Adrenal gland (tissue), 9 donors: ENCODE measurements at regions not wholly inside any gene's neighbourhood (a gene's known extent, or its start where the extent isn't known, plus 50 kb on each side); places are given as distances from the start of the nearest gene placed in this dataset.

Experiments
- DNase-seq, 7 donors: peaks; one replicate each; pipeline ENCODE4 v3.0.0-alpha.2; 2019 to 2020
- H3K27ac ChIP-seq, 5 donors: fragments of 200-600 bp; sonication (generic) in 4 of 5; 1 replicate in 3 of 5; 2 replicates in 2 of 5; pipeline versions ENCODE4 v1.5.1 to v1.8.0; 2016 to 2020; ENCODE audit warnings: mild to moderate bottlenecking in 1 of 5
- H3K27me3 ChIP-seq: fragments of 200-600 bp; 2 replicates; pipeline ENCODE4 v1.8.0; 2021
- H3K36me3 ChIP-seq, 2 donors: fragments of 200-600 bp; replicated peaks in 1 of 2; 1 replicate in 1 of 2; 2 replicates in 1 of 2; pipeline versions ENCODE4 v1.5.1 to v1.8.0; 2018 to 2022
- H3K4me1 ChIP-seq, 2 donors: fragments of 200-600 bp; replicated peaks in 1 of 2; 1 replicate in 1 of 2; 2 replicates in 1 of 2; pipeline versions ENCODE4 v1.5.1 to v1.8.0; 2018 to 2021
- H3K4me3 ChIP-seq, 4 donors: fragments of 200-600 bp; sonication (generic) in 3 of 4; one replicate each; pipeline ENCODE4 v1.5.1; 2016 to 2018
- H3K9me3 ChIP-seq, 3 donors: fragments of 200-600 bp; sonication (generic) in 1 of 3; replicated peaks in 1 of 3; 1 replicate in 2 of 3; 2 replicates in 1 of 3; pipeline versions ENCODE4 v1.5.1 to v1.8.0; 2016 to 2021
- POLR2A ChIP-seq, 2 donors: fragments of 450-650 bp; IDR thresholded peaks; one replicate each; pipeline ENCODE4 v1.6.1; 2017; ENCODE audit warnings: antibody characterized with exemption in 2 of 2, mild to moderate bottlenecking in 2 of 2, moderate library complexity in 1 of 2
- WGBS, 4 donors: extraction: QIAGEN DNeasy Blood & Tissue Kit in 2 of 4; methylation state at CpG; one replicate each; pipeline versions ENCODE4 v1.1.5 to v1.1.7; 2013 to 2017; 5-methylcytosine and 5-hydroxymethylcytosine counted together
- intact Hi-C, 2 donors: fragments of 100-400 bp; cut with DNase I; formaldehyde crosslinking; loops; one replicate each; pipeline versions ENCODE4 v1.14.1 to v1.15.0; 2022 to 2023
- TF ChIP-seq, protein P1 (sequence below), 6 experiments: fragments of 450-650 bp in 4 of 6; fragments of 200-600 bp in 2 of 6; sonication (generic) in 1 of 6; IDR thresholded peaks; 1 replicate in 5 of 6; 2 replicates in 1 of 6; pipeline versions ENCODE4 v1.5.1 to v1.8.0; 2016 to 2021; ENCODE audit warnings: antibody characterized with exemption in 6 of 6, mild to moderate bottlenecking in 2 of 6, moderate library complexity in 1 of 6
- donor health status: healthy with polysubstance abuse.
- donor health status: Bipolar disorder and iron deficiency.
- donor health status: DM: yes; HTN: yes; CAD: no.
- donor health status: DM: no; HTN: no; CAD: no.
- donor health status: DM: no; HTN: no; CAD: no.

DNA sequence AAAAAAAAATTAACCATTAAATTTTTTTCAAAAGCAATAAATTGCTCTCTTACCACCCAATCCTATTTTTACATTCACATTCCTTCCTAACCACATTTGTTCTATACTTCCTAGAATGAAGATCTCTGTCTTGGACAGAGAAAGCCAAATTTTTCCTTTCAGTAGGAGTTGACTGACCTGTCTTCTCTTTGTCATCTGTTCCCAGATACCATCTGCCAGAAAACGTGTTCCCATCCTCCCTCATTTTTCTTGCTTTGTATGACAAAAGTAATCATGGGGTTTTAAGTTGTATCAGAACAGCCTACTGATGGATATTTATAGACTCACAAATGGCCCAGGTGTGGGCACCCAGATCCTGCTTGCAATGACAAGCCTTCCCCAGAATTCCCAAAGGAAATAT, 182.1 kb downstream of the CYP26B1 start:
- peaks cover 6% of the 10 kb centered on the region for H3K27me3 ChIP-seq
- H3K4me1 ChIP-seq = no peaks in the 10 kb centered on the region
- H3K36me3 ChIP-seq = no peaks in the 10 kb centered on the region
- TF ChIP-seq POLR2A (IDR thresholded peaks at IDR 0.05) = no peak
- TF ChIP-seq, protein P1, sequence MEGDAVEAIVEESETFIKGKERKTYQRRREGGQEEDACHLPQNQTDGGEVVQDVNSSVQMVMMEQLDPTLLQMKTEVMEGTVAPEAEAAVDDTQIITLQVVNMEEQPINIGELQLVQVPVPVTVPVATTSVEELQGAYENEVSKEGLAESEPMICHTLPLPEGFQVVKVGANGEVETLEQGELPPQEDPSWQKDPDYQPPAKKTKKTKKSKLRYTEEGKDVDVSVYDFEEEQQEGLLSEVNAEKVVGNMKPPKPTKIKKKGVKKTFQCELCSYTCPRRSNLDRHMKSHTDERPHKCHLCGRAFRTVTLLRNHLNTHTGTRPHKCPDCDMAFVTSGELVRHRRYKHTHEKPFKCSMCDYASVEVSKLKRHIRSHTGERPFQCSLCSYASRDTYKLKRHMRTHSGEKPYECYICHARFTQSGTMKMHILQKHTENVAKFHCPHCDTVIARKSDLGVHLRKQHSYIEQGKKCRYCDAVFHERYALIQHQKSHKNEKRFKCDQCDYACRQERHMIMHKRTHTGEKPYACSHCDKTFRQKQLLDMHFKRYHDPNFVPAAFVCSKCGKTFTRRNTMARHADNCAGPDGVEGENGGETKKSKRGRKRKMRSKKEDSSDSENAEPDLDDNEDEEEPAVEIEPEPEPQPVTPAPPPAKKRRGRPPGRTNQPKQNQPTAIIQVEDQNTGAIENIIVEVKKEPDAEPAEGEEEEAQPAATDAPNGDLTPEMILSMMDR (IDR thresholded peaks at IDR 0.05) = no peak
- WGBS, 4 donors = 27 to 55% (median 48%) methylated on average over 1 of the region's 1 CpG
- intact Hi-C loops = no loop called here
- H3K9me3 ChIP-seq = no peaks in the 10 kb centered on the region
- no peak for DNase-seq
- H3K4me3 ChIP-seq = no peak overlapping the region
- H3K27ac ChIP-seq = no peak overlapping the region

DNA sequence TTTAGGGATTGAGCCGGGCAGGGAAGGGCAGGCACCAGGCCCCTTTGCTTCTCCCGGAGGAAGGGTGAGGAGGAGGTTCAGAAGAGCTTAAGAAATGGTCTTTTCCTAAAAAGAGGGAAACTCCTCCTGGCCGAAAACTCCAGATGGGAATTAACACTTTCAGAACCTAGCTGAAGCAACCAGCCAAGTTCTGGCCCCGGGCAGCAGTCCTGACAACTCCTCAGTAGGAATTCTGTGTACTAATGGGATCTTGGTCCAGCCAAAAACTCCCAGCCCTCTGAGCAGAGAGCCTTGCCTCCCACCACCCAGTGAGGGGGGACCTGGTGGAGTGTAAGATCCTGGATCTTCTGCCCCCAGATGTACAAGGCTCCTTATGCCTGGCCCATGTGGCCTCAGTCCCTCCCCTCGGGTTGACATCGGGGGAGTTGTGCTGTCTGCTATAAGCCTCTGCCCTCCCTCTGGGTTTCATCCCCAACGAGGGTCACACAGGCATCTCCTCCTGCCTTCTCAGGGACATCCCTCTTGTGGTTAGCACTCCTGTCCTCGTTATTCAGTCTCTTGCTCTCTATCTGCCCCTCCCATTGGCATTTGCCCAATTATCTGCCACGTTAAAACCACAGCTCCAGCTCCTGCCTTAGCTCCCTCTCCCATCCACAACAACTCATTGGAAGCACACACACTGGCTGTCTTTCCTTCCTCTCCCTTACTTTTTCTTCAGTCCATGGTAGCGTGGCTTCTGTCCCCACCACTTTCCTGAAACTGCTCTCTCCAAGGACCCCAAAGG, 184.6 kb downstream of the CYP26B1 start:
- H3K4me1 ChIP-seq = no peaks in the 10 kb centered on the region
- intact Hi-C loops = no loop called here
- H3K36me3 ChIP-seq = no peaks in the 10 kb centered on the region
- H3K4me3 ChIP-seq = no peak overlapping the region
- TF ChIP-seq, protein P1 (IDR thresholded peaks at IDR 0.05) = no peak
- no peak for TF ChIP-seq POLR2A (IDR thresholded peaks at IDR 0.05)
- peaks cover 6% of the 10 kb centered on the region for H3K27me3 ChIP-seq
- H3K27ac ChIP-seq = no peak overlapping the region
- 52 to 68% (median 57%) methylated on average over 8 to 10 of the region's 10 CpGs for WGBS, 4 donors
- DNase-seq = no peak
- peaks cover 0 to 11% (median 0%) of the 10 kb centered on the region in 3 donors for H3K9me3 ChIP-seq

GRCh38 chr2:71962350-71962749, 185.3 kb downstream of the CYP26B1 start:
- Histone ChIP-seq H3K27ac (no peak overlapping the region), H3K9me3 (peaks cover 0 to 17% (median 0%) of the 10 kb centered on the region in 3 donors), H3K27me3 (peaks cover 6% of the 10 kb centered on the region), H3K4me3 (no peak overlapping the region), H3K4me1 (no peaks in the 10 kb centered on the region), H3K36me3 (no peaks in the 10 kb centered on the region)
- no peak for DNase-seq
- WGBS, 4 donors = 88 to 89% (median 89%) methylated on average over 3 of the region's 3 CpGs
- intact Hi-C loops = no loop called here
- TF ChIP-seq POLR2A (IDR thresholded peaks at IDR 0.05) = no peak
- TF ChIP-seq, protein P1 (IDR thresholded peaks at IDR 0.05) = no peak

DNA sequence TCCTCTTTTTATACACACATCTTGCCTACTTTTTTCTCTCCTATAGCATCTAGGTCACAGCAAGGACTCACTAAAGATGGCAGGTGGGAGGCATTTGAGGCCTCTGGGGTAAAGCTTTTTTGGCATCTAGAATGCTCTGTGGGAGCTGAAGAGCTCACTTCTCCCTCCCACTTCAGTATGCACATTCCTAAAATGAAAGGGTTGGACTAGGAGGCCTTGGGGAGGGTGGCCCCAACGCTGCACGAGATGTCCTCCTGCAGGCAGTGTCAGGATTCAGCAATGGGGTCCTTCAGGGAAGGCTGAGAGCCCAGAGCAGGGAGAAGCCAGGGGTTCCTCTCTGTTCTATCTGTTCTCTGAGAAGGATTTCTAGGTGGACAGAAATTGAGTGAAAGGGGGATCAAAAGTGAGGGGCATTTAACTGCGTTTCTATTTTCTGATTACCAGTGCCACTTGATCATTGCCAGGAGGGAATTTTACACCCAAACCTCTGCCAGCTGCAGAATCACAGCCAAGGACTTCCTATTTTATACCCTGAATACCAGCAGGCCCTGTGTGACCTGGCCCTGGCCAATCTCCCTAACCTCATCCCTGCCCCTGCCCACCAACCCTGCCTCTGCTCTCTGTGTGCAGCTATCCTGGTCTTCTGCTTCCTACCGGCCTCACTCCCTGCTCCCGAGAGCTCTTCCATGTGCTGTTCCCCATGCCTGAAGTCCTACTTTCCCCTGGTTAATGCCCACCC, 186.2 kb downstream of the CYP26B1 start:
- H3K4me3 ChIP-seq = no peak overlapping the region
- 82 to 96% (median 86%) methylated on average over 5 of the region's 5 CpGs for WGBS, 4 donors
- H3K36me3 ChIP-seq = no peaks in the 10 kb centered on the region
- peaks cover 6% of the 10 kb centered on the region for H3K27me3 ChIP-seq
- H3K4me1 ChIP-seq = no peaks in the 10 kb centered on the region
- intact Hi-C loops = no loop called here
- H3K27ac ChIP-seq = no peak overlapping the region
- TF ChIP-seq, protein P1 (IDR thresholded peaks at IDR 0.05) = no peak
- no peak for TF ChIP-seq POLR2A (IDR thresholded peaks at IDR 0.05)
- DNase-seq = no peak
- peaks cover 0 to 17% (median 0%) of the 10 kb centered on the region in 3 donors for H3K9me3 ChIP-seq
